ENCODE measurements at regions not wholly inside any gene's neighbourhood (a gene's known extent, or its start where the extent isn't known, plus 50 kb on each side); places are given as distances from the start of the nearest gene placed in this dataset.

GRCh38 chr15:85925649-85926237, 131.0 kb upstream of the KLHL25 start:
- H3K4me1 ChIP-seq (ENCODE audit: control insufficient read depth in 3 of 3, insufficient read depth in 2 of 3, low read depth in 1 of 3, low read length in 2 of 3), result no peaks in the 10 kb centered on the region
- 70 to 74% (median 72%) methylated on average over 8 of the region's 8 CpGs for WGBS, 3 donors
- no peak for FAIRE-seq

GRCh38 chr15:85926834-85927233, 132.1 kb upstream of the KLHL25 start:
- H3K4me3 ChIP-seq (ENCODE audit: low read depth in 1 of 3, low read length in 3 of 3), result no peak overlapping the region
- no peaks in the 10 kb centered on the region for H3K36me3 ChIP-seq (ENCODE audit: control insufficient read depth in 3 of 3, insufficient read depth in 2 of 3, low read depth in 1 of 3, low read length in 3 of 3)
- no peak overlapping the region for H3K27ac ChIP-seq (ENCODE audit: low read depth in 1 of 3, low read length in 2 of 3)
- H3K4me1 ChIP-seq (ENCODE audit: control insufficient read depth in 3 of 3, insufficient read depth in 2 of 3, low read depth in 1 of 3, low read length in 2 of 3), result no peaks in the 10 kb centered on the region
- DNase-seq (no peak), FAIRE-seq (no peak)
- WGBS, 3 donors, result 67 to 79% (median 73%) methylated on average over 1 of the region's 1 CpG
- no peaks in the 10 kb centered on the region for H3K9me3 ChIP-seq (ENCODE audit: control insufficient read depth in 2 of 2, insufficient read depth in 1 of 2, low read depth in 1 of 2, low read length in 1 of 2)
- no peaks in the 10 kb centered on the region for H3K27me3 ChIP-seq (ENCODE audit: control insufficient read depth in 3 of 3, insufficient read depth in 3 of 3, low read length in 3 of 3)

More at GRCh38 chr15:85925649-85926237, 131.0 kb upstream of the KLHL25 start:
- no peaks in the 10 kb centered on the region for H3K36me3 ChIP-seq (ENCODE audit: control insufficient read depth in 3 of 3, insufficient read depth in 2 of 3, low read depth in 1 of 3, low read length in 3 of 3)
- no peaks in the 10 kb centered on the region for H3K9me3 ChIP-seq (ENCODE audit: control insufficient read depth in 2 of 2, insufficient read depth in 1 of 2, low read depth in 1 of 2, low read length in 1 of 2)
- no peak for DNase-seq
- no peak overlapping the region for H3K4me3 ChIP-seq (ENCODE audit: low read depth in 1 of 3, low read length in 3 of 3)
- no peak overlapping the region for H3K27ac ChIP-seq (ENCODE audit: low read depth in 1 of 3, low read length in 2 of 3)
- no peaks in the 10 kb centered on the region for H3K27me3 ChIP-seq (ENCODE audit: control insufficient read depth in 3 of 3, insufficient read depth in 3 of 3, low read length in 3 of 3)

GRCh38 chr15:85927931-85928537, 133.3 kb upstream of the KLHL25 start:
- DNase-seq, result no peak
- 38 to 55% (median 39%) methylated on average over 2 of the region's 2 CpGs for WGBS, 3 donors
- FAIRE-seq, result no peak
- no peaks in the 10 kb centered on the region for H3K36me3 ChIP-seq (ENCODE audit: control insufficient read depth in 3 of 3, insufficient read depth in 2 of 3, low read depth in 1 of 3, low read length in 3 of 3)
- H3K27me3 ChIP-seq (ENCODE audit: control insufficient read depth in 3 of 3, insufficient read depth in 3 of 3, low read length in 3 of 3), result no peaks in the 10 kb centered on the region
- H3K4me1 ChIP-seq (ENCODE audit: control insufficient read depth in 3 of 3, insufficient read depth in 2 of 3, low read depth in 1 of 3, low read length in 2 of 3), result no peaks in the 10 kb centered on the region
- H3K27ac ChIP-seq (ENCODE audit: low read depth in 1 of 3, low read length in 2 of 3), result no peak overlapping the region
- no peak overlapping the region for H3K4me3 ChIP-seq (ENCODE audit: low read depth in 1 of 3, low read length in 3 of 3)
- no peaks in the 10 kb centered on the region for H3K9me3 ChIP-seq (ENCODE audit: control insufficient read depth in 2 of 2, insufficient read depth in 1 of 2, low read depth in 1 of 2, low read length in 1 of 2)

- Histone ChIP-seq H3K27ac (ENCODE audit: low read depth in 1 of 3, low read length in 2 of 3) (no peak overlapping the region), H3K4me3 (ENCODE audit: low read depth in 1 of 3, low read length in 3 of 3) (no peak overlapping the region), H3K4me1 (ENCODE audit: control insufficient read depth in 3 of 3, insufficient read depth in 2 of 3, low read depth in 1 of 3, low read length in 2 of 3) (no peaks in the 10 kb centered on the region), H3K27me3 (ENCODE audit: control insufficient read depth in 3 of 3, insufficient read depth in 3 of 3, low read length in 3 of 3) (no peaks in the 10 kb centered on the region), H3K9me3 (ENCODE audit: control insufficient read depth in 2 of 2, insufficient read depth in 1 of 2, low read depth in 1 of 2, low read length in 1 of 2) (no peaks in the 10 kb centered on the region), H3K36me3 (ENCODE audit: control insufficient read depth in 3 of 3, insufficient read depth in 2 of 3, low read depth in 1 of 3, low read length in 3 of 3) (no peaks in the 10 kb centered on the region)
- FAIRE-seq, result no peak
- WGBS, 3 donors, result 90 to 93% (median 92%) methylated on average over 1 of the region's 1 CpG
- DNase-seq, result no peak
These were observed 135.1 kb upstream of the KLHL25 start for GRCh38 chr15:85929786-85930185.

- H3K27me3 ChIP-seq (ENCODE audit: control insufficient read depth in 3 of 3, insufficient read depth in 3 of 3, low read length in 3 of 3), result no peaks in the 10 kb centered on the region
- WGBS, 3 donors, result 74 to 83% (median 75%) methylated on average over 1 of the region's 1 CpG
- no peaks in the 10 kb centered on the region for H3K4me1 ChIP-seq (ENCODE audit: control insufficient read depth in 3 of 3, insufficient read depth in 2 of 3, low read depth in 1 of 3, low read length in 2 of 3)
- no peak overlapping the region for H3K27ac ChIP-seq (ENCODE audit: low read depth in 1 of 3, low read length in 2 of 3)
- DNase-seq (no peak), FAIRE-seq (no peak)
- no peak overlapping the region for H3K4me3 ChIP-seq (ENCODE audit: low read depth in 1 of 3, low read length in 3 of 3)
- no peaks in the 10 kb centered on the region for H3K36me3 ChIP-seq (ENCODE audit: control insufficient read depth in 3 of 3, insufficient read depth in 2 of 3, low read depth in 1 of 3, low read length in 3 of 3)
- H3K9me3 ChIP-seq (ENCODE audit: control insufficient read depth in 2 of 2, insufficient read depth in 1 of 2, low read depth in 1 of 2, low read length in 1 of 2), result no peaks in the 10 kb centered on the region
These were observed 137.7 kb upstream of the KLHL25 start for GRCh38 chr15:85932391-85932790.

- no peak for FAIRE-seq
- no peak for DNase-seq
- Histone ChIP-seq H3K27me3 (ENCODE audit: control insufficient read depth in 3 of 3, insufficient read depth in 3 of 3, low read length in 3 of 3) (no peaks in the 10 kb centered on the region), H3K36me3 (ENCODE audit: control insufficient read depth in 3 of 3, insufficient read depth in 2 of 3, low read depth in 1 of 3, low read length in 3 of 3) (no peaks in the 10 kb centered on the region), H3K27ac (ENCODE audit: low read depth in 1 of 3, low read length in 2 of 3) (no peak overlapping the region), H3K4me3 (ENCODE audit: low read depth in 1 of 3, low read length in 3 of 3) (no peak overlapping the region), H3K4me1 (ENCODE audit: control insufficient read depth in 3 of 3, insufficient read depth in 2 of 3, low read depth in 1 of 3, low read length in 2 of 3) (no peaks in the 10 kb centered on the region), H3K9me3 (ENCODE audit: control insufficient read depth in 2 of 2, insufficient read depth in 1 of 2, low read depth in 1 of 2, low read length in 1 of 2) (no peaks in the 10 kb centered on the region)
- 42 to 61% (median 51%) methylated on average over 2 of the region's 2 CpGs for WGBS, 3 donors
These were observed 140.0 kb upstream of the KLHL25 start for GRCh38 chr15:85934691-85935090.

GRCh38 chr15:85935182-85935581, 140.5 kb upstream of the KLHL25 start:
- DNase-seq (no peak), FAIRE-seq (no peak)
- H3K4me1 ChIP-seq (ENCODE audit: control insufficient read depth in 3 of 3, insufficient read depth in 2 of 3, low read depth in 1 of 3, low read length in 2 of 3), result no peaks in the 10 kb centered on the region
- no peaks in the 10 kb centered on the region for H3K27me3 ChIP-seq (ENCODE audit: control insufficient read depth in 3 of 3, insufficient read depth in 3 of 3, low read length in 3 of 3)
- no peak overlapping the region for H3K27ac ChIP-seq (ENCODE audit: low read depth in 1 of 3, low read length in 2 of 3)
- no peaks in the 10 kb centered on the region for H3K36me3 ChIP-seq (ENCODE audit: control insufficient read depth in 3 of 3, insufficient read depth in 2 of 3, low read depth in 1 of 3, low read length in 3 of 3)
- WGBS, 3 donors, result 88 to 93% (median 90%) methylated on average over 6 of the region's 6 CpGs
- H3K9me3 ChIP-seq (ENCODE audit: control insufficient read depth in 2 of 2, insufficient read depth in 1 of 2, low read depth in 1 of 2, low read length in 1 of 2), result no peaks in the 10 kb centered on the region
- no peak overlapping the region for H3K4me3 ChIP-seq (ENCODE audit: low read depth in 1 of 3, low read length in 3 of 3)

GRCh38 chr15:85937661-85938060, 142.0 kb upstream of the AGBL1 start:
- no peak for DNase-seq
- no peaks in the 10 kb centered on the region for H3K9me3 ChIP-seq (ENCODE audit: control insufficient read depth in 2 of 2, insufficient read depth in 1 of 2, low read depth in 1 of 2, low read length in 1 of 2)
- no peak for FAIRE-seq
- WGBS, 3 donors, result 88 to 96% (median 92%) methylated on average over 4 of the region's 4 CpGs
- H3K4me3 ChIP-seq (ENCODE audit: low read depth in 1 of 3, low read length in 3 of 3), result no peak overlapping the region
- no peaks in the 10 kb centered on the region for H3K4me1 ChIP-seq (ENCODE audit: control insufficient read depth in 3 of 3, insufficient read depth in 2 of 3, low read depth in 1 of 3, low read length in 2 of 3)
- H3K27ac ChIP-seq (ENCODE audit: low read depth in 1 of 3, low read length in 2 of 3), result no peak overlapping the region
- no peaks in the 10 kb centered on the region for H3K27me3 ChIP-seq (ENCODE audit: control insufficient read depth in 3 of 3, insufficient read depth in 3 of 3, low read length in 3 of 3)
- no peaks in the 10 kb centered on the region for H3K36me3 ChIP-seq (ENCODE audit: control insufficient read depth in 3 of 3, insufficient read depth in 2 of 3, low read depth in 1 of 3, low read length in 3 of 3)

Measured in small intestine (tissue), 7 donors.